ENCODE measurements at regions not wholly inside any gene's neighbourhood (a gene's known extent, or its start where the extent isn't known, plus 50 kb on each side); places are given as distances from the start of the nearest gene placed in this dataset.
"Not testable (repeated sequence)": the region's sequence is repeated elsewhere in the genome, so short reads cannot be mapped to it uniquely, and the experiment has no call there.

- no peak for DNase-seq
- H3K36me3 ChIP-seq, result no peaks in the 10 kb centered on the region
- no peaks in the 10 kb centered on the region for H3K27me3 ChIP-seq
- TF ChIP-seq CTCF (IDR thresholded peaks at IDR 0.05; ENCODE audit: low read depth, low read length), result no peak
- H3K4me3 ChIP-seq (ENCODE audit: low read depth, low read length), result no peak overlapping the region
- H3K4me1 ChIP-seq, result no peaks in the 10 kb centered on the region
- H3K9me3 ChIP-seq, result no peaks in the 10 kb centered on the region
These were observed 289.4 kb upstream of the HNRNPA3 start for GRCh38 chr2:176923205-176923604.

GRCh38 chr2:176924909-176925534, 287.6 kb upstream of the HNRNPA3 start:
- H3K27me3 ChIP-seq, result no peaks in the 10 kb centered on the region
- H3K36me3 ChIP-seq, result no peaks in the 10 kb centered on the region
- TF ChIP-seq CTCF (IDR thresholded peaks at IDR 0.05; ENCODE audit: low read depth, low read length), result no peak
- H3K4me3 ChIP-seq (ENCODE audit: low read depth, low read length), result no peak overlapping the region
- DNase-seq, result no peak
- H3K4me1 ChIP-seq, result no peaks in the 10 kb centered on the region
- H3K9me3 ChIP-seq, result no peaks in the 10 kb centered on the region

- no peaks in the 10 kb centered on the region for H3K4me1 ChIP-seq
- H3K36me3 ChIP-seq, result no peaks in the 10 kb centered on the region
- TF ChIP-seq CTCF (IDR thresholded peaks at IDR 0.05; ENCODE audit: low read depth, low read length), result no peak
- no peaks in the 10 kb centered on the region for H3K9me3 ChIP-seq
- no peaks in the 10 kb centered on the region for H3K27me3 ChIP-seq
- H3K4me3 ChIP-seq (ENCODE audit: low read depth, low read length), result no peak overlapping the region
- DNase-seq, result no peak
These were observed 286.1 kb upstream of the HNRNPA3 start for GRCh38 chr2:176926453-176926852.

GRCh38 chr2:176929387-176929786, 283.2 kb upstream of the HNRNPA3 start:
- H3K36me3 ChIP-seq; DNase-seq; H3K4me3 ChIP-seq (ENCODE audit: low read depth, low read length): not testable (repeated sequence)

GRCh38 chr2:176931588-176932563, 280.7 kb upstream of the HNRNPA3 start:
- TF ChIP-seq CTCF (IDR thresholded peaks at IDR 0.05; ENCODE audit: low read depth, low read length), result no peak
- no peak overlapping the region for H3K4me3 ChIP-seq (ENCODE audit: low read depth, low read length)
- no peaks in the 10 kb centered on the region for H3K27me3 ChIP-seq
- H3K9me3 ChIP-seq, result no peaks in the 10 kb centered on the region
- DNase-seq, result no peak
- no peaks in the 10 kb centered on the region for H3K36me3 ChIP-seq
- no peaks in the 10 kb centered on the region for H3K4me1 ChIP-seq

More at GRCh38 chr2:176929387-176929786, 283.2 kb upstream of the HNRNPA3 start:
- H3K4me1 ChIP-seq, H3K9me3 ChIP-seq, H3K27me3 ChIP-seq: not testable (repeated sequence)

- Histone ChIP-seq H3K27me3 (no peaks in the 10 kb centered on the region), H3K36me3 (no peaks in the 10 kb centered on the region), H3K4me3 (ENCODE audit: low read depth, low read length) (no peak overlapping the region), H3K9me3 (no peaks in the 10 kb centered on the region), H3K4me1 (no peaks in the 10 kb centered on the region)
- DNase-seq, result no peak
- no peak for TF ChIP-seq CTCF (IDR thresholded peaks at IDR 0.05; ENCODE audit: low read depth, low read length)
These were observed 278.5 kb upstream of the HNRNPA3 start for GRCh38 chr2:176934131-176934530.
